HG03045 (cell line): ENCODE measurements at regions not wholly inside any gene's neighbourhood (a gene's known extent, or its start where the extent isn't known, plus 50 kb on each side); places are given as distances from the start of the nearest gene placed in this dataset.
"Not testable (repeated sequence)": the region's sequence is repeated elsewhere in the genome, so short reads cannot be mapped to it uniquely, and the experiment has no call there.

Experiments
- ATAC-seq: cut with Tn5 transposase; IDR thresholded peaks from one replicate; pipeline ENCODE4 v1.9.1; 2021; ENCODE audit warnings: mild to moderate bottlenecking, moderate library complexity; ENCODE audit not compliant: unreplicated experiment

GRCh38 chr5:34550247-34550646, 105.9 kb upstream of the RAI14 start:
- no peak for ATAC-seq

- no peak for ATAC-seq
Measured at GRCh38 chr5:34550964-34551363, 105.2 kb upstream of the RAI14 start.

DNA sequence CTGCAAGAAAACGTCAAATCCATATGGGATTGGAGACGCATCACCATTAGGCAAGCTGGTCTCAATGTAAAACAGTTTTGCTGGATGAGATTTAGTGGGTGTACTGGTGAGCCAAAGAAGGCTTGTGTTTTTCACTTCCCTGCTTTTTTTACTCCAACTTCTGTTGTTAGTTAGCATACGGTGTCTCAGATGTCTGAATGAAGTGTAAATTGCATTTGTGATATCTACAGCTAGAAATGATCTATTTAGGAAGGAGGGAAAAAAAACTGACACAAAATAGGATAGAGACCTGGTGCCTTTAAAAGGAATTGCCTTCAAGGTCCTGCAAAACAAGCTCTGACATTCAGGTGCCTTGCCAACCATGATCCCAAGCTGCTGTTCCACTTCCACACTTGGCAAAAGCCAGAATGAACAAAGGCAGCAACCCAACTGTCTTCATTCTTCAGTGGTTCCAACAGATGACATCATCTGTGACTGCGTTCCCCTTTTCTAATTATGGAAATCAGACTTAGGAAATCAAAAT, 104.2 kb upstream of the RAI14 start:
- ATAC-seq, result no peak

- no peak for ATAC-seq
Measured at GRCh38 chr5:34552686-34553085, 103.4 kb upstream of the RAI14 start.

GRCh38 chr5:34553581-34553980, 102.5 kb upstream of the RAI14 start:
- no peak for ATAC-seq

- no peak for ATAC-seq
Measured at GRCh38 chr5:34554641-34555040, 101.5 kb upstream of the RAI14 start.

DNA sequence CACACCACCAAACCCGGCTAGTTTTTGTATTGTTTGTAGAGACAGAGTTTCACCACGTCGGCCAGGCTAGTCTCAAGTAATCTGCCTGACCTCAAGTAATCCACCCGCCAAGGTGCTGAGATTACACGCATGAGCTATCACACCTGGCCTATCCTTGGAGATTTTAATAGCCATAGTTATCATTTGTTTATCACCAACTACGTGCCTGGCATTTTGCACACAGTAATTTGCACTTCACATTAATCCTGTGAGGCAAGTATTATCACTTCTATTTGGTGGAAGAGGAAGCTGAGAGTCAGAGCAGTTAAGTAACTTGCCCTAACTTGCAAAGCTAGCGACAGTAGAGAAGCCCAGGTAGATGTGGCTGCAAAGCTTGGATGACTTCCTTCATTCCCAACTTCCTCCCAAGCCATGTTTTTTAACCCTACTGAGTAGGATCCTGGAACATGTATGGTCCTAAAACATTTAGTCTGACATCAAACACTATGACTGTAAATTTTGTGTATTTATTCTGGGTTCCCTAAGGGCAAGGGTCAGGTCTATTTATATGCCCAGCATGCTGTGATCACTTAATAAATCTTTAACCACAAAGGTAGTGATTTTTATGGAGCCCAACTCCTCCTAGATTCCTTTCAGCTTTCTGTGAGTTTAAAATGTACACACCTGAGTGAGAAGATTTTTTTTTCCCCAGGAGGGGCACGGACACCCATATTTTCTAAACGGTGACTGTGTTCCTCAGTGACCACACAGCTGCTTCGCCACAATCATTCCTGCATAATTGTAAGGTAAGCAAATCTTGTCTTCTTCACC, 100.2 kb upstream of the RAI14 start:
- ATAC-seq, result no peak

DNA sequence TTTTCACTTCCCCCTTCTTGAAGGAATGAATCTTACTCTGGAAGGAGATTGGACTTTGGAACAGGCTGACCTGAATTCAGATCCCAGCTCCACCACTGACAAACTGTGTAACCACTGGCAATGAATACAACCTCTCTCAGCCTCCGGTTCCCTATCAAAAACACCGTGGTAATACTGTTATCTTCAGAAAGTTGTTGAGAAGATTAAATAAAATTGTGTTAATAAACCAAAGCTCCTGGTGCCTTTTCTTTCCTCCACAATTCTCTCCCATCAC, 99.7 kb upstream of the RAI14 start:
- ATAC-seq, result no peak

DNA sequence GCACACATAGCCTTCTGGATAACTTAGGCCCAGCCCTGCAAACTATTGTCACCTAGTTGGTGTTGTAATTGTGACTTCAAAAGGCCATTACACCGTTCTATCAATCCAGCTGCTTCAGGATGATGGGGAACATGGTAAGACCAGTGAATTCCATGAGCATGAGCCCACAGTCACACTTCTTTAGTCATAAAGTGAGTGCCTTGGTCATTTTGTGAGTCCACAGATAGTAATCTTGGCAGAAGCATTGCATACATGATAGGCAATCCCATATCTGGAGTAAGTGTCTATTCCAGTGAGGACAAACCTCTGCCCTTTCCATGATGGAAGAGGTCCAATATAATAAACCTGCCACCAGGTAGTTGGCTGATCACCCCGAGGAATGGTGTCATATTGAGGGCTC, 94.5 kb upstream of the RAI14 start:
- ATAC-seq, result not testable (repeated sequence)

- ATAC-seq, result no peak
Measured at GRCh38 chr5:34562791-34563190, 93.3 kb upstream of the RAI14 start.

GRCh38 chr5:34563269-34563668, 92.9 kb upstream of the RAI14 start:
- no peak for ATAC-seq

GRCh38 chr5:34563931-34564709, 92.0 kb upstream of the RAI14 start:
- ATAC-seq, result no peak

- ATAC-seq, result no peak
Measured at GRCh38 chr5:34564710-34565235, 91.4 kb upstream of the RAI14 start.

GRCh38 chr5:34570143-34570542, 86.0 kb upstream of the RAI14 start:
- no peak for ATAC-seq

DNA sequence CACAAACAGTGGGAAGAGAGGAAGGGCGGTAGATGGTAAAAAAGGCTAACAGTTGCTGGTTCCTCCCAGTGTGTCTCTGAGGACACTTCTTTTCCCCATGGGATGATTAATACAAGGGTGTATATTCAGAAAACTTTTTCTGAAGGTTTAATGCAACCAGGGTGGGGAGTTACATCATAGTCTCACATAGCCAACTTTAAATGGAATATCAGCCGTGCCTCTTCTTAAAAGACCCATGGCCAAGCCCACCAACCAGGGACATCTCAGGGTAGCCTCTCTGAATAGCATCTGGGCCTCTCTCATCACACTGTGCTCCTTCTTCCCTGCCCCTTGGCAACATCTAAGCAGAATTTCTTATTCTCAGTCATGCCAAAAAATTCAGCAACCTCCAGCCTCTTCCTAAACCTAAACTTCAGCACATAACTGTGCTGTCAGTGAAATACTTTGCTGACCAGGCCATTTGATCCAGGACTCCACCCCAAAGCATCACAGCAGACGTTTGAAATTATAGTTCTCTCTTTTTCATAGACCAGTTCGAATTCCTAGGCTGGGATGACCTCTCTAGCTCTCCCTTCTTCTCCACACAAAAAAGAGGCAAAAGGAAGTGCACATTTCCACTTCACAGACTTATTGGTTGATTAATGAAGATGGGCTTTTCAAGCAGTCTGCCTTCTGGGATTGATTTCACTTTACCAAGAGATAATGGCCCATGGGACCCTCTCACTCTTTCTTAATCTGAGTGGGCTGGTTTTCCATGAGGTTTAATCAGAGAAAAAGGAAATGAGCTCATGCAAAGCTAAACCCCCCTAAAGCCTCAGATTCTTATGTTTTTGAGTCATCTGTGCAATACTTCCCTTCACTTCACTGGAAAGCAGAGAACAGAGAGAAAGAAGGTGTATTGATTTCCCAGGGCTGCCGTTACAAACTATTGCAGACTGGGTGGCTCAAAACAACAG, 85.1 kb upstream of the RAI14 start:
- ATAC-seq, result no peak

- no peak for ATAC-seq
Measured at GRCh38 chr5:34571677-34572041, 84.5 kb upstream of the RAI14 start.

GRCh38 chr5:34574936-34575467, 81.1 kb upstream of the RAI14 start:
- no peak for ATAC-seq

DNA sequence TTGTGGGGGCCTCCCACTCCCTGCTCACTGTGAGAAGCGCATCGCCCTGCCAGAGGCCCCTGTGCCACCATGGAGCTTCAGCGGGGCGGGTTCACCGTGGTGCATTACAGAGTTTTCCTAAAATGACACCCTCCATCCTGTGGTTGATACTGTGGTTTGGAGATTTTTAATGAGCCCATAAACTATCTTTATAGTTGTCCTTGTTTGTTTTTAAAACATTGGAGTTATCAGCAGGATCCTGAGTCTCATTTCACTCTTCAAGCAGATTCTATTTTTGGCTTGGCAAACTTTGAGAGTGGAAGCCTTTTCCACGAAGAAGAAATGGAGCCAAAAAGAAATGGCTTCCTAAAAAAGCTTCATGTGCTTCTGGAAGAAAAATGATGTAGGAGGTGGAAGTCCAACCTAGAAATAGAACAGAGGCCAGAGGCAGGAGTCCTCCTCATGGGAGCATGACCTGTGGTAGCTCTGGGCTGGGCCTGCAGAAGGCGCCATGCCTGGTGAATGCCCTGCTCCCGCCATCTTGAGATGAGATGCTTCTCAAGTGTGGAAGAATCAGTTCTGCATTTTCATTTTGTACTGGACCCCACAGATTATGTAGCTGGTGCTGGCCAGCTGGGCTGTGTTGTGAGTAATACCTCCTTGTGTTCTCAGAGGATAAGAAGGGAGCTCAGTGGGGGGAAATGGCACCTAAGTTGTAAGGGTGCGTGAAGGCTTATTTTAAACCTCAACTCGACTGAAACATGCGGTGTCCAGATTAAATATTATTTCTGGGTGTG, 79.0 kb upstream of the RAI14 start:
- no peak for ATAC-seq

- ATAC-seq, result no peak
Measured at GRCh38 chr5:34578962-34579361, 77.2 kb upstream of the RAI14 start.

GRCh38 chr5:34580983-34581382, 75.1 kb upstream of the RAI14 start:
- ATAC-seq, result no peak
